ENCODE measurements at regions not wholly inside any gene's neighbourhood (a gene's known extent, or its start where the extent isn't known, plus 50 kb on each side); places are given as distances from the start of the nearest gene placed in this dataset.

- Histone ChIP-seq H3K9me3 (replicated peaks in 1 of 2; ENCODE audit: control insufficient read depth in 1 of 2, insufficient read depth in 1 of 2, low read length in 2 of 2) (peaks cover 4 to 9% of the 10 kb centered on the region in 2 donors), H3K4me3 (replicated peaks in 1 of 3; ENCODE audit: low read depth in 2 of 3, low read length in 3 of 3) (no peak overlapping the region), H3K4me1 (ENCODE audit: control insufficient read depth in 1 of 2, insufficient read depth in 2 of 2, low read length in 2 of 2) (no peaks in the 10 kb centered on the region), H3K27me3 (ENCODE audit: control insufficient read depth in 2 of 2, insufficient read depth in 2 of 2, low read length in 2 of 2) (no peaks in the 10 kb centered on the region), H3K36me3 (replicated peaks in 1 of 2; ENCODE audit: control insufficient read depth in 1 of 2, insufficient read depth in 2 of 2, low read length in 2 of 2) (no peaks in the 10 kb centered on the region), H3K27ac (ENCODE audit: low read depth in 1 of 2, low read length in 2 of 2) (no peak overlapping the region), H3K9ac (ENCODE audit: insufficient read depth, low read length, poor library complexity, severe bottlenecking) (no peak overlapping the region), H4K20me1 (ENCODE audit: insufficient read depth, low read length) (no peaks in the 10 kb centered on the region), H3K4me2 (replicated peaks; ENCODE audit: extremely low read depth, low read length, poor library complexity, severe bottlenecking) (no peak overlapping the region), H3K79me2 (ENCODE audit: insufficient read depth, low read length) (no peaks in the 10 kb centered on the region), H2AFZ (ENCODE audit: insufficient read depth, low read depth, low read length, poor library complexity, severe bottlenecking) (no peak overlapping the region)
- H3K4me3 Mint-ChIP-seq: no peak overlapping the region
- no peak overlapping the region for H3K27ac Mint-ChIP-seq
- DNase-seq: no peak
- no peaks in the 10 kb centered on the region for H3K4me1 Mint-ChIP-seq
- WGBS (ENCODE audit: insufficient coverage): no CpG with 5 or more reads among the region's 2 CpGs
- peaks cover 2 to 13% (median 5%) of the 10 kb centered on the region in 7 donors for H3K9me3 Mint-ChIP-seq
- TF ChIP-seq CTCF (IDR thresholded peaks at IDR 0.05): no peak
- H3K36me3 Mint-ChIP-seq: no peaks in the 10 kb centered on the region
- intact Hi-C loops (cut with micrococcal nuclease): no loop called here
- no peaks in the 10 kb centered on the region for H3K27me3 Mint-ChIP-seq (ENCODE audit: low read depth in 3 of 3)
Measured at GRCh38 chr7:125112850-125113249, 183.2 kb upstream of the POT1 start.

- no peaks in the 10 kb centered on the region for H3K36me3 Mint-ChIP-seq
- intact Hi-C loops (cut with micrococcal nuclease): no loop called here
Measured at GRCh38 chr7:125099519-125099918, 169.9 kb upstream of the POT1 start.

More at GRCh38 chr7:125099519-125099918, 169.9 kb upstream of the POT1 start:
- no peak for TF ChIP-seq CTCF (IDR thresholded peaks at IDR 0.05)
- Histone ChIP-seq H3K4me3 (replicated peaks in 1 of 3; ENCODE audit: low read depth in 2 of 3, low read length in 3 of 3) (no peak overlapping the region), H3K4me2 (replicated peaks; ENCODE audit: extremely low read depth, low read length, poor library complexity, severe bottlenecking) (no peak overlapping the region), H3K36me3 (replicated peaks in 1 of 2; ENCODE audit: control insufficient read depth in 1 of 2, insufficient read depth in 2 of 2, low read length in 2 of 2) (no peaks in the 10 kb centered on the region), H3K27ac (ENCODE audit: low read depth in 1 of 2, low read length in 2 of 2) (no peak overlapping the region), H3K9me3 (replicated peaks in 1 of 2; ENCODE audit: control insufficient read depth in 1 of 2, insufficient read depth in 1 of 2, low read length in 2 of 2) (peaks cover 0 to 3% of the 10 kb centered on the region in 2 donors), H3K9ac (ENCODE audit: insufficient read depth, low read length, poor library complexity, severe bottlenecking) (no peak overlapping the region), H4K20me1 (ENCODE audit: insufficient read depth, low read length) (no peaks in the 10 kb centered on the region), H3K27me3 (ENCODE audit: control insufficient read depth in 2 of 2, insufficient read depth in 2 of 2, low read length in 2 of 2) (no peaks in the 10 kb centered on the region), H2AFZ (ENCODE audit: insufficient read depth, low read depth, low read length, poor library complexity, severe bottlenecking) (no peak overlapping the region), H3K79me2 (ENCODE audit: insufficient read depth, low read length) (no peaks in the 10 kb centered on the region), H3K4me1 (ENCODE audit: control insufficient read depth in 1 of 2, insufficient read depth in 2 of 2, low read length in 2 of 2) (no peaks in the 10 kb centered on the region)
- WGBS (ENCODE audit: insufficient coverage): 100% methylated on average over 1 of the region's 2 CpGs
- peaks cover 0 to 6% (median 3%) of the 10 kb centered on the region in 7 donors for H3K9me3 Mint-ChIP-seq
- H3K4me1 Mint-ChIP-seq: no peaks in the 10 kb centered on the region
- H3K27me3 Mint-ChIP-seq (ENCODE audit: low read depth in 3 of 3): peaks cover 0 to 1% (median 1%) of the 10 kb centered on the region in 3 donors
- H3K27ac Mint-ChIP-seq: no peak overlapping the region
- H3K4me3 Mint-ChIP-seq: no peak overlapping the region
- DNase-seq: no peak

Measured in CD14-positive monocyte (primary cell).